Limb (tissue), 2 donors: ENCODE measurements at regions not wholly inside any gene's neighbourhood (a gene's known extent, or its start where the extent isn't known, plus 50 kb on each side); places are given as distances from the start of the nearest gene placed in this dataset.

Experiments
- DNase-seq, 2 donors: peaks; one replicate each; pipeline ENCODE4 v3.0.0-alpha.2; 2016; ENCODE audit errors: extremely low spot score in 2 of 2

GRCh38 chr16:56140645-56141044 lies 50.6 kb upstream of the GNAO1 start:
- no peak for DNase-seq

GRCh38 chr16:56137269-56137668 lies 54.0 kb upstream of the GNAO1 start:
- no peak for DNase-seq

- DNase-seq: no peak
These were observed 55.0 kb upstream of the GNAO1 start for GRCh38 chr16:56136256-56136655.

- no peak for DNase-seq
These were observed 56.5 kb upstream of the GNAO1 start for GRCh38 chr16:56134790-56135189.

- DNase-seq: no peak
These were observed 65.4 kb upstream of the GNAO1 start for GRCh38 chr16:56125922-56126321.

- no peak for DNase-seq
These were observed 69.0 kb upstream of the GNAO1 start for GRCh38 chr16:56122251-56122650.

GRCh38 chr16:56121156-56121500 lies 70.2 kb upstream of the GNAO1 start:
- DNase-seq: no peak

GRCh38 chr16:56120447-56121155 lies 70.7 kb upstream of the GNAO1 start:
- DNase-seq: no peak

GRCh38 chr16:56119133-56119532 lies 72.2 kb upstream of the GNAO1 start:
- DNase-seq: no peak

GRCh38 chr16:56116577-56116964 lies 74.7 kb upstream of the GNAO1 start:
- DNase-seq: no peak

- DNase-seq: no peak
These were observed 75.3 kb upstream of the GNAO1 start for GRCh38 chr16:56115817-56116576.

GRCh38 chr16:56113223-56113622 lies 78.1 kb upstream of the GNAO1 start:
- no peak for DNase-seq

GRCh38 chr16:56111100-56111499 lies 80.2 kb upstream of the GNAO1 start:
- DNase-seq: no peak

- DNase-seq: no peak
These were observed 81.3 kb upstream of the GNAO1 start for GRCh38 chr16:56109994-56110393.

- DNase-seq: no peak
These were observed 82.1 kb upstream of the GNAO1 start for GRCh38 chr16:56109205-56109604.

- DNase-seq: no peak
These were observed 82.6 kb upstream of the GNAO1 start for GRCh38 chr16:56108724-56109123.

GRCh38 chr16:56108056-56108471 lies 83.2 kb upstream of the GNAO1 start:
- DNase-seq: no peak

GRCh38 chr16:56106527-56106926 lies 84.8 kb upstream of the GNAO1 start:
- DNase-seq: no peak

GRCh38 chr16:56102906-56103305 lies 88.4 kb upstream of the GNAO1 start:
- DNase-seq: no peak

- DNase-seq: peak; percentile 30 to 69
These were observed 89.1 kb upstream of the GNAO1 start for GRCh38 chr16:56102183-56102686.

- no peak for DNase-seq
These were observed 89.8 kb upstream of the GNAO1 start for GRCh38 chr16:56101480-56101879.

GRCh38 chr16:56097306-56097705 lies 94.0 kb upstream of the GNAO1 start:
- DNase-seq: no peak

- no peak for DNase-seq
These were observed 97.1 kb upstream of the GNAO1 start for GRCh38 chr16:56094231-56094630.
